Epithelial cell of esophagus (primary cell): ENCODE measurements at regions not wholly inside any gene's neighbourhood (a gene's known extent, or its start where the extent isn't known, plus 50 kb on each side); places are given as distances from the start of the nearest gene placed in this dataset.
A peak's percentile ranks its signal among the peaks of the same experiment; 100 is the strongest.

Experiments used
- DNase-seq: peaks from one replicate; pipeline ENCODE4 v3.0.0; 2010; ENCODE audit warnings: low read depth
- H3K4me3 ChIP-seq: 2 replicates; pipeline ENCODE4 v1.5.1; 2011; ENCODE audit warnings: mild to moderate bottlenecking, low read length, control low read depth
- TF ChIP-seq, protein P1 (sequence below): IDR thresholded peaks from 2 replicates; pipeline ENCODE4 v1.5.1; 2011; ENCODE audit warnings: low read depth, mild to moderate bottlenecking, low read length, control low read depth, inconsistent platforms; ENCODE audit not compliant: insufficient read depth; ENCODE audit errors: missing control alignments

GRCh38 chr9:115200711-115201505, 83.0 kb upstream of the TNC start:
- TF ChIP-seq, protein P1, sequence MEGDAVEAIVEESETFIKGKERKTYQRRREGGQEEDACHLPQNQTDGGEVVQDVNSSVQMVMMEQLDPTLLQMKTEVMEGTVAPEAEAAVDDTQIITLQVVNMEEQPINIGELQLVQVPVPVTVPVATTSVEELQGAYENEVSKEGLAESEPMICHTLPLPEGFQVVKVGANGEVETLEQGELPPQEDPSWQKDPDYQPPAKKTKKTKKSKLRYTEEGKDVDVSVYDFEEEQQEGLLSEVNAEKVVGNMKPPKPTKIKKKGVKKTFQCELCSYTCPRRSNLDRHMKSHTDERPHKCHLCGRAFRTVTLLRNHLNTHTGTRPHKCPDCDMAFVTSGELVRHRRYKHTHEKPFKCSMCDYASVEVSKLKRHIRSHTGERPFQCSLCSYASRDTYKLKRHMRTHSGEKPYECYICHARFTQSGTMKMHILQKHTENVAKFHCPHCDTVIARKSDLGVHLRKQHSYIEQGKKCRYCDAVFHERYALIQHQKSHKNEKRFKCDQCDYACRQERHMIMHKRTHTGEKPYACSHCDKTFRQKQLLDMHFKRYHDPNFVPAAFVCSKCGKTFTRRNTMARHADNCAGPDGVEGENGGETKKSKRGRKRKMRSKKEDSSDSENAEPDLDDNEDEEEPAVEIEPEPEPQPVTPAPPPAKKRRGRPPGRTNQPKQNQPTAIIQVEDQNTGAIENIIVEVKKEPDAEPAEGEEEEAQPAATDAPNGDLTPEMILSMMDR = no peak
- peak; percentile 82 for DNase-seq
- H3K4me3 ChIP-seq = no peak overlapping the region

- H3K4me3 ChIP-seq = no peak overlapping the region
- DNase-seq = no peak
- TF ChIP-seq, protein P1 = no peak
Measured at GRCh38 chr9:115202181-115202580, 84.2 kb upstream of the TNC start.

- TF ChIP-seq, protein P1 = no peak
- peak; percentile 67 for DNase-seq
- H3K4me3 ChIP-seq = no peak overlapping the region
Measured at GRCh38 chr9:115202960-115203751, 85.2 kb upstream of the TNC start.

- peak; percentile 93 for DNase-seq
- TF ChIP-seq, protein P1 = no peak
Measured at GRCh38 chr9:115204904-115205453, 87.0 kb upstream of the TNC start.

GRCh38 chr9:115207003-115207836, 89.3 kb upstream of the TNC start:
- DNase-seq = peak; percentile 82
- TF ChIP-seq, protein P1 = no peak
- H3K4me3 ChIP-seq = no peak overlapping the region

More at GRCh38 chr9:115204904-115205453, 87.0 kb upstream of the TNC start:
- H3K4me3 ChIP-seq = no peak overlapping the region

DNA sequence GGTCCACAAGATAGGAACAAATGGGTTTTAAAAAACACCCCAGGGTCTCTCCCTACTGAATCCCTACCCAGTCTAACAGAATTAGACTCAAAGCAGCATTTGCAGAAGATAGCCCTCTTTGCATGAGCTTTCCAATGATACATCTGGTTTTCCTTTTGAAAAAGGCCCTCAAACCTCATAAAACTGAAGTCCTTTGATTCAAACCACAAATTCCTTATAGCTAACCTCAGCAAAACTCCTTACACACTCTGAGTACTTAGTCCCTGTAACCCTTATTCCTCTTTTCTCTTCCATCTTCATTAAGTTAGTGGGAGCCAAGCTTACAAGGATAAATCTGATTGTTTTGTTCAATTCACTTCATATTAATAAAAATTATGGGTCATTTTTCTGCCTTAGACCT, 90.5 kb upstream of the TNC start:
- TF ChIP-seq, protein P1 = no peak
- DNase-seq = no peak
- no peak overlapping the region for H3K4me3 ChIP-seq
